IMR-90 (cell line): ENCODE measurements at regions not wholly inside any gene's neighbourhood (a gene's known extent, or its start where the extent isn't known, plus 50 kb on each side); places are given as distances from the start of the nearest gene placed in this dataset.
A peak's percentile ranks its signal among the peaks of the same experiment; 100 is the strongest.

Experiments
- ATAC-seq: fragments of 200-7000 bp; cut with Tn5 transposase; 2 replicates; pipeline ENCODE4 v1.9.1; 2020; ENCODE audit warnings: low read depth, mild to moderate bottlenecking, moderate library complexity
- BruUV-seq: library from RNA; stranded (reverse); fragments of 400-500 nt; replicated peaks from 2 replicates; lab custom pipeline; 2021; lab: Mats Ljungman, UMichigan
- CTCF ChIA-PET: fragments of 300-600 bp; formaldehyde crosslinking; extraction: SDS; loops from one replicate; lab custom pipeline; 2021; ENCODE audit warnings: antibody characterized with exemption; lab: Yijun Ruan, JAX
- POLR2A ChIA-PET: fragments of 300-600 bp; sonication (Branson Sonifier 250); formaldehyde crosslinking; loops from one replicate; lab custom pipeline; 2022; ENCODE audit warnings: antibody characterized with exemption; ENCODE audit not compliant: unreplicated experiment; lab: Charles Lee
- DNase-seq: peaks from one replicate; pipeline ENCODE4 v3.0.0; 2013
- H2AFZ ChIP-seq: replicated peaks from 2 replicates; pipeline ENCODE3; 2013; ENCODE audit warnings: low read length, mild to moderate bottlenecking; ENCODE audit not compliant: poor library complexity
- H2AK5ac ChIP-seq: 2 replicates; pipeline ENCODE4 v1.6.1; 2013; ENCODE audit warnings: low read depth, low read length, inconsistent platforms
- H2AK9ac ChIP-seq: replicated peaks from 2 replicates; pipeline ENCODE3; 2013; ENCODE audit warnings: mild to moderate bottlenecking, low read depth, low read length, moderate library complexity; ENCODE audit not compliant: poor library complexity
- H2BK120ac ChIP-seq: 2 replicates; pipeline ENCODE4 v1.6.1; 2013; ENCODE audit warnings: low read depth, low read length, inconsistent platforms
- H2BK15ac ChIP-seq: 3 replicates; pipeline ENCODE4 v1.6.1; 2013; ENCODE audit warnings: low read depth, low read length, inconsistent platforms
- H2BK20ac ChIP-seq: 2 replicates; pipeline ENCODE4 v1.6.1; 2013; ENCODE audit warnings: low read depth, mild to moderate bottlenecking, inconsistent platforms, low read length, moderate library complexity
- H2BK5ac ChIP-seq: 2 replicates; pipeline ENCODE4 v1.6.1; 2013; ENCODE audit warnings: mild to moderate bottlenecking, low read depth, low read length, inconsistent platforms; ENCODE audit not compliant: poor library complexity, severe bottlenecking
- H3K14ac ChIP-seq: replicated peaks from 2 replicates; pipeline ENCODE4 v1.6.1; 2013; ENCODE audit warnings: low read depth, low read length, inconsistent platforms
- H3K18ac ChIP-seq: 2 replicates; pipeline ENCODE4 v1.6.1; 2013; ENCODE audit warnings: low read depth, low read length, control low read depth
- H3K23ac ChIP-seq: 2 replicates; pipeline ENCODE4 v1.6.1; 2013; ENCODE audit warnings: low read depth, low read length, inconsistent platforms
- H3K27ac ChIP-seq: 2 replicates; pipeline ENCODE4 v1.5.1; 2013; ENCODE audit warnings: mild to moderate bottlenecking, control low read depth, low read length; ENCODE audit not compliant: insufficient read depth
- H3K27me3 ChIP-seq: 2 replicates; pipeline ENCODE4 v1.6.1; 2013; ENCODE audit warnings: low read length; ENCODE audit not compliant: control insufficient read depth, insufficient read depth
- H3K36me3 ChIP-seq: 2 replicates; pipeline ENCODE4 v1.6.1; 2013; ENCODE audit warnings: low read length, mixed read lengths; ENCODE audit not compliant: control insufficient read depth, insufficient read depth
- H3K4ac ChIP-seq: 2 replicates; pipeline ENCODE4 v1.6.1; 2013; ENCODE audit warnings: low read depth, low read length, inconsistent platforms
- H3K4me1 ChIP-seq: 2 replicates; pipeline ENCODE4 v1.6.1; 2013; ENCODE audit warnings: low read length, mixed read lengths; ENCODE audit not compliant: control insufficient read depth, insufficient read depth
- H3K4me2 ChIP-seq: 2 replicates; pipeline ENCODE4 v1.6.1; 2013; ENCODE audit warnings: low read depth, mild to moderate bottlenecking, control low read depth, low read length, moderate library complexity
- H3K4me3 ChIP-seq: 2 replicates; pipeline ENCODE4 v1.5.1; 2013; ENCODE audit warnings: low read depth, mild to moderate bottlenecking, control low read depth, low read length, moderate library complexity; ENCODE audit not compliant: insufficient read depth
- H3K56ac ChIP-seq: 2 replicates; pipeline ENCODE4 v1.6.1; 2013; ENCODE audit warnings: low read length, inconsistent platforms; ENCODE audit not compliant: insufficient read depth; ENCODE audit errors: extremely low read depth
- H3K79me1 ChIP-seq, 2 experiments: 2 replicates each; pipeline ENCODE4 v1.6.1; 2013; ENCODE audit warnings: low read length in 2 of 2, inconsistent platforms in 1 of 2, low read depth in 1 of 2
- H3K9ac ChIP-seq: 2 replicates; pipeline ENCODE4 v1.6.1; 2013; ENCODE audit warnings: low read depth, low read length, control low read depth
- H3K9me1 ChIP-seq: 2 replicates; pipeline ENCODE4 v1.6.1; 2013; ENCODE audit warnings: low read length, inconsistent platforms; ENCODE audit not compliant: insufficient read depth
- H3K9me3 ChIP-seq: 2 replicates; pipeline ENCODE4 v1.6.1; 2013; ENCODE audit warnings: low read length; ENCODE audit not compliant: control insufficient read depth, insufficient read depth
- H4K20me1 ChIP-seq: 2 replicates; pipeline ENCODE4 v1.6.1; 2013; ENCODE audit warnings: low read length, inconsistent platforms; ENCODE audit not compliant: insufficient read depth
- H4K5ac ChIP-seq: 2 replicates; pipeline ENCODE4 v1.6.1; 2013; ENCODE audit warnings: mild to moderate bottlenecking, low read depth, low read length, control low read depth
- H4K8ac ChIP-seq, 2 experiments: 2 replicates each; pipeline ENCODE4 v1.6.1; 2013; ENCODE audit warnings: low read depth in 2 of 2, low read length in 2 of 2, control low read depth in 1 of 2, inconsistent platforms in 1 of 2
- H4K91ac ChIP-seq: 2 replicates; pipeline ENCODE4 v1.6.1; 2013; ENCODE audit warnings: low read depth, low read length, inconsistent platforms; ENCODE audit not compliant: insufficient read depth
- CEBPB ChIP-seq: IDR thresholded peaks from 2 replicates; pipeline ENCODE4 v1.6.1; 2012; ENCODE audit warnings: low read depth, low read length, improper control_type of control experiment
- NFE2L2 ChIP-seq: fragments of 150-350 bp; IDR thresholded peaks from 2 replicates; pipeline ENCODE4 v1.6.1; 2016; ENCODE audit warnings: low read depth, mild to moderate bottlenecking, low read length
- dilution Hi-C: fragments of 300-500 bp; cut with HindIII; formaldehyde crosslinking; loops from one replicate; pipeline ENCODE4 v1.14.3; 2018; ENCODE audit warnings: low sequenced_read_pairs; ENCODE audit not compliant: unreplicated experiment
- in situ Hi-C: fragments of 300-500 bp; cut with MboI; formaldehyde crosslinking; loops from 3 replicates; pipeline ENCODE4 v1.14.3; 2019; ENCODE audit warnings: low sequenced_read_pairs, inconsistent platforms, mixed read lengths
- intact Hi-C: fragments of 100-400 bp; cut with micrococcal nuclease; formaldehyde crosslinking; loops from 2 replicates; pipeline ENCODE4 v1.10.0; 2022
- TF ChIP-seq, protein P1 (sequence below): fragments of 150-350 bp; IDR thresholded peaks from 2 replicates; pipeline ENCODE4 v1.6.1; 2017; ENCODE audit warnings: mild to moderate bottlenecking, antibody characterized with exemption, low read length, low read depth

DNA sequence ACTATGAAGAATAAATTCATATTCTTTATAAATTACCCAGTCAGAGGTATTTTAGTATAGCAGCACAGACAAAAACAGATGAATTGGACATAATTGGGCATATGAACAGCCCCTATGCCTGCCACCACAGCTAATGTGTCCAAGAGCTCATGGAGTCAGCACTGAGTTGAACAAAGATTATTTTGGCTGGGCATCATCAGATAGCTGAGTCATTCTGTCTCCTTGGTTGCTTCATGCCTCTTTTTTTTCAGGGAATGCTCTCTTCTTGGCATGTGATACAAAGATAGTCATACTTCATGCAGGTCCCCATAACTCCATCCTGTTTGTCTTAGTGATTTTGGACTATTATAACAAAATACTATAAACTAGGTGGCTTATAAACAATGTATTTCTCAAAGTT lies 275.6 kb downstream of the TENT5A start:
- Histone ChIP-seq H3K27me3 (no peaks in the 10 kb centered on the region), H2AK9ac (no peak overlapping the region), H4K20me1 (no peaks in the 10 kb centered on the region), H2AFZ (no peak overlapping the region), H4K91ac (no peak overlapping the region), H3K23ac (no peak overlapping the region), H3K14ac (no peak overlapping the region), H4K5ac (no peak overlapping the region), H2BK5ac (no peak overlapping the region), H3K4me2 (no peak overlapping the region), H3K36me3 (no peaks in the 10 kb centered on the region), H2BK120ac (no peak overlapping the region), H2BK20ac (no peak overlapping the region), H3K27ac (no peak overlapping the region), H4K8ac (no peak overlapping the region), H3K9me3 (no peaks in the 10 kb centered on the region), H3K9me1 (no peaks in the 10 kb centered on the region), H3K18ac (no peak overlapping the region), H3K4me1 (no peaks in the 10 kb centered on the region), H2BK15ac (no peak overlapping the region), H3K79me1 (no peaks in the 10 kb centered on the region), H2AK5ac (no peak overlapping the region), H3K4me3 (no peak overlapping the region), H3K4ac (no peak overlapping the region), H3K56ac (no peak overlapping the region), H3K9ac (no peak overlapping the region)
- BruUV-seq = no TSS peak
- DNase-seq = peak; percentile 52
- ChIA-PET POLR2A (no interaction called here), CTCF (no interaction called here)
- peak; percentile 79 for TF ChIP-seq NFE2L2
- TF ChIP-seq, protein P1, sequence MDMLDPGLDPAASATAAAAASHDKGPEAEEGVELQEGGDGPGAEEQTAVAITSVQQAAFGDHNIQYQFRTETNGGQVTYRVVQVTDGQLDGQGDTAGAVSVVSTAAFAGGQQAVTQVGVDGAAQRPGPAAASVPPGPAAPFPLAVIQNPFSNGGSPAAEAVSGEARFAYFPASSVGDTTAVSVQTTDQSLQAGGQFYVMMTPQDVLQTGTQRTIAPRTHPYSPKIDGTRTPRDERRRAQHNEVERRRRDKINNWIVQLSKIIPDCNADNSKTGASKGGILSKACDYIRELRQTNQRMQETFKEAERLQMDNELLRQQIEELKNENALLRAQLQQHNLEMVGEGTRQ = no peak
- peak; percentile 61; the same call in 1 of the 2 replicates for TF ChIP-seq CEBPB
- ATAC-seq = peak; percentile 46; the same call in 1 of the 2 replicates
- in situ Hi-C loops = no loop called here
- dilution Hi-C loops = no loop called here
- intact Hi-C loops = no loop called here
